Fibroblast of peridontal ligament (primary cell): ENCODE measurements at regions not wholly inside any gene's neighbourhood (a gene's known extent, or its start where the extent isn't known, plus 50 kb on each side); places are given as distances from the start of the nearest gene placed in this dataset.

Source experiments
- DNase-seq: peaks from one replicate; pipeline ENCODE4 v3.0.0-alpha.2; 2010; ENCODE audit errors: extremely low read depth

DNA sequence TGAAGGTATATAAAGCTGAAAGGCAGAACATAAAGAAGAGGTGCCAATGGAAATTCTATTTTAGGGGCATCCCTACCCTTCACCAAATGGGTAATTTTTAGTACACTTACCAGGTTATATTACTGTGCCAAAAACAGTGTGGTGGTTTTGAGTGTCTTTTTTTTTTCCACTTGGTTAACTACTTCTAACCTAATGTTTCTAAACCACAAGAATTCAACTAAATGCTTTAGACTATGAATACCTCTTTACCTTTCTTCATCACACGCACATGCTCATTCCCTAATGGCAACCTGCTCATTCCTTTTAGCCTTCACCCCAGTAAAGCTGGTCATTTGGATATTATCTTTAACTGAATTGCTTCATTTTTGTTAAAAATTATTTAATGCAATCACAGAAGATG lies 215.6 kb downstream of the PIK3R1 start:
- DNase-seq = no peak

DNA sequence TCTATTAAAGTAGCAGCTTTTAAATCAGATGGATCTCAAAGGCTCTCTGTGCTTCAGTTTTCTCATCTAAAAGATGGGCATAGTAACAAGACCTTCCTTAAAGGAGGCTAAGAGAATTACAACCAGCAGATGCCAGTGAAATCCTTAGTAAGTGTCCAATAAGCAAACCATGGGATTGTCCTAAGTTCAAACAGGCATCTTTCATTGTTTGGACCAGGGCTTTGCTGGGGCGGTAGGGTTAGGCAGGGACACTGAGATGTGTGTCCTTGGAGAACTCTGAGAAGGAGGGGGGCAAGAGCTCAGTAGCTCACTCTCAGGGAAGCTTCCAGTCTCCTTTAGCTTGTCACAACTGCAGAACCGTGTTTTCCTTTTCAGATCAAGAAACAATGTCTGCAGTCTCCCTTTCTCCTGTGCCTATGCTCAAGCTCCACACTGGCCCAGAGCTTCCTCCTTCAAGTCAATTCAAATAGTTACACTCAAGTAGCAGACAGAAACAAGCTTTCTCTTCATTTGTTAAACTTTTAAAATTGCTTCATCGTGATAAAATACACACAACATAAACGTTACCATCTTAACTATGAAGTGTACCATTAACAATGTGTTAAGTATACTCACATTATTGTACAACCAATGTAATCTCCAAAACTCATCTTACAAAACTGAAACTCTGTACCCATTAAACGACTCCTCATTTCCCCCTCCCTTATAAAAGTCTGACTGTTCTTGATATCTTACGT lies 216.2 kb downstream of the PIK3R1 start:
- no peak for DNase-seq

GRCh38 chr5:68432682-68433081 lies 217.1 kb downstream of the PIK3R1 start:
- DNase-seq = no peak

- DNase-seq = no peak
Observed at GRCh38 chr5:68433526-68433922, 218.0 kb downstream of the PIK3R1 start.

DNA sequence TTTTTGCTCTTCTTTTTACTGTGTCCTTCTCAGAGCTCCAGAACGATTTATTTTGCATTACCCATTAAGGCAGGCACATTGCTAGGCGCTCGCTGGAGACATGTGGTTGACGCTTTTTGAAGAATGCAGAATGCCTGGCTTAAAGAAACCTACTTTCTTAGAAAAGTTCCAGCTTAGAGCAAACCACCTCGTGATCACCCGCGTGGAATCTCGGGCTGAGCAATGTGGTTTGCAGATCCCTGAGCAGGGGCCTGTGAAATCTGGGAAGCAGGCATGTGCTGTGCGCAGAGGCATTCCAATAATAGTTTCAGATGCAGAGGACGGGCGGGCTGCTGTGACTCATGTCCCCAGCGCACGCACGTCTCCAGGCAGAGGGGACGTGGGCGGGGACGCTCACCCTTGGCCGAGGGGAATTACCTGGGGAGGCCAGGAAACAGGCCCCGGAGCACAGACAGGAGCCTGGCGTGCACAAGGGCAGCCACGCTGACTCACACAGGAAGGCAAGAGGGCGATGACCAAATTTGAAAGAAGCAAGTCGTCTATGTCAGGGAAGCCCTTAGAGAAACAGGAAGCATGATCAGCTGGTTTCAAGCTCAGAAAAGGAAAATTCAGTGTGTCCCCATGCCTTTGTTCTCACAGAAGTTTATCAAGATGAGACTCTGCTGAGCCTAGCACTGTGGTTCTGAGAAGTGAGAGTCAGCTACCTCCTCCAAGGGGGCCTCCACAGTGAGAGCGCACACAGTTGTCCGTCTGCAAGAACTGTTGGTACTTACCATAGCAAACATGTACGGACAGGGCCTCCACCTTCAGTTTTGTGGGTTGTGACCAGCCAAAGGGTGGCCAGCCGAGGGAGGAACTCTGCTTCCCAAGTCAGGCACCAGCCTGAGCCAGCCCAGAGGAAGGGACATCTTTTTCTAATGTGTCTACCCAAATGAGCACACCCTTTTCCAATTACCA lies 218.6 kb downstream of the PIK3R1 start:
- DNase-seq = peak; percentile 88

DNA sequence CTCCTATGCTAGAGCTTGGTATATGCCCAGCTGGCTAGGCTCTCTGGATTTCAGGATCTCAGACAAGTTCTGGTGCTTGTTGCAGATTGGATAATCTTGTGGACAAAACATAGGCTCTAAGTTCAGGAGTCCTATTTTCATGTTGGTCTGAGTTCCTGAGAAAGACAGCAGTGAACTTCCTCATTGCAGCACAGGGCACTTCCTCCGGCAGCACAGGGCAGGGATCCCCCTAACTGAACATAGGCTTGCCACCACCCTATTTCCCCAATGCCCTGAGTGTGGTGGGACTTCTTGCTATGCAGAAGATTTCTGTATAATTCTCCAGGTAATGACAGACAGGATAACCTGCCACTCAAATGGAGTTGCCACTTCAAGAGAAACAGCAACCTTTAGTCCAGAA lies 220.1 kb downstream of the PIK3R1 start:
- DNase-seq = no peak

GRCh38 chr5:68436686-68437520 lies 221.3 kb downstream of the PIK3R1 start:
- peak; percentile 49 for DNase-seq

- DNase-seq = no peak
Observed at GRCh38 chr5:68438876-68439275, 223.3 kb downstream of the PIK3R1 start.

DNA sequence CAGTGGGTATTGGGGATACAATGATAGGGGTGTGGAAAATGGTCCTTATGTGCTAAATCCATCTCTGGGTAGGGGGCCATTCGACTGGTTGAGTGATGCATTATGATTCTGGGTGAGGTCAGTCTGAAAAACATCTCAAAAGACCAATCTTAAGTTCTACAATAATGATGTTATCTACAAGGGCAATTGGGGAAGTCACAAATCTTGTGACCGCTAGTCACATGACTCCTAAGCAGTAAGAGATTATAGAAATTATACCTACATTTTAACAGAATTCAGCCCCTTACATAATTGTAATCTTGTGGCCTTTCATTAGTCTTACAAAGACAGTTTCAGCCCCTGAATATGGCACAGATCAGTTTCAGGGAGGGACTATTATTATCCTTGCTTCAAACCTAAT lies 224.7 kb downstream of the PIK3R1 start:
- DNase-seq = no peak

DNA sequence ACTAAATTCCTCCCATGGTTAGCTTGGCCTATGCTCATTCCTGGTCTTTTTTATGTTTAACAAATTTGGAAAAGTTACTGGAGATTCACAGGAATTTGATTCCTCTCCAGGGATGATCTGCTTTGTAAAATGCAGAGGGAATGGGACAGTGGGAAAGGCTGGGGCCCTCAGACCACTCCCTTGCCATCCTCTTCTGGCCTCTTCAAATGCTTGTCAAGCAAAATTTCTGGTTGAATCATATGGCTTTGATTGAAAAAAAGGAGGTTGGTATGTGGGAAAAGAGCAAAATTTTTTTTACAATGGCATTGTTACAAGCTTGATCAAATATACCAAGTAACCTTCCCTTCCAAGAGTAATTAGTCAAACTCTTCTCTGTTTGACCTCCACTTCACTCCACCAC lies 225.1 kb downstream of the PIK3R1 start:
- peak; percentile 70 for DNase-seq

- no peak for DNase-seq
Observed at GRCh38 chr5:68441309-68442073, 225.9 kb downstream of the PIK3R1 start.

DNA sequence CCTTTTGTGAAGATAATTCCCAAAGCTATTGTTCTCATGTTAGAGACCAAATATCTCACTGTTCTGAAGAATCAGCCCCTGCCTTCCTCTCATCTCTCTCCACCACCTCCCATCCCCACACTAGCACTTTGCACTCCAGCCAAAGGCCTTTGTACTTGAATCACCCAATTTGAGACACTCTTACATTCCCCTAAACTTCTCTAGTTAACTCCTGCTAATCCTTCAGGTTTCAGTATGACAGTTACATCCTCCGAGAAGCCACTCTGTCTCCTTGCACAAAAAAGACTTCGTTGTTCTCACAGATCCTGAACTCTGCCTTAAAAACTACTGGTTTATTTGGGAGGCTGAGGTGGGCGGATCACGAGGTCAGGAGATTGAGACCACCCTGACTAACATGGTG lies 227.5 kb downstream of the PIK3R1 start:
- no peak for DNase-seq

- DNase-seq = no peak
Observed at GRCh38 chr5:68444048-68444447, 228.5 kb downstream of the PIK3R1 start.

GRCh38 chr5:68444833-68445232 lies 229.3 kb downstream of the PIK3R1 start:
- no peak for DNase-seq

DNA sequence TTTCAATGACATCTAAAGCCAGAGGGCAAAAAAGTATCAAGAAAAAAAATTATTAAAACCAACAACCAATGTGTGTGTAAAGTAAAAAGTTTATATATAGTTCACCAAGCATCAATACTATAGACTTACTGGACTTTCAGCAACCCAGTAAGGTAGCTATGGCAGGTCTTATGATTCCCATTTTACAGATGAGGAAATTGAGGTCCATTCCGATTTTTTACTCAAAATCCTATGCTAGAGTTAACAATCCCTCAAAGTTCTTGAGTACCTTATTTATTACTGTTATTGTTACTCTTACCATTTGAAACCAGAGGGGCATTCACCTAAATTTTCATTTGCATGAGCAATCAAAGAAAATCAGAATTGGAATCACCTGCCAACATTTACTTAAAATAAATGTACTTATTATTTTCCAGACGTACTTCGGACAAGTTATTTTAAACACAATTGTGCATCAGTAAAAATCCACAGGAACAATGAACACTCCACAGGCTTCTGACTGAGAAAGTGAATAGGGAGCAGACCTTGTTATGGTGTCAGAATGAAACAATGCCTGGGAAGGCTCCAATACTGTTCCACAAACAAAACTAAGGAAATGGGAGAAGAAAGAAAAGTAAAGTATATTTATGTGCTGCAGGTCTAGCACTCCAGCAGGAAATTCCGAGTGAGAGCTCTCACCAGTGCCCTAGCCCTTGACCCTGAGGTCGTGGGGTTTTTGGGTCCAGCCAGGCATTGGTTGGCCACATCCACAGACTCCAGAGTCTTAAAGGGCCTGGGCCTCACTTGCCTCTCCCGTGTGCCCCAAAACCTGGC lies 229.9 kb downstream of the PIK3R1 start:
- no peak for DNase-seq

- DNase-seq = no peak
Observed at GRCh38 chr5:68446070-68446357, 230.5 kb downstream of the PIK3R1 start.

DNA sequence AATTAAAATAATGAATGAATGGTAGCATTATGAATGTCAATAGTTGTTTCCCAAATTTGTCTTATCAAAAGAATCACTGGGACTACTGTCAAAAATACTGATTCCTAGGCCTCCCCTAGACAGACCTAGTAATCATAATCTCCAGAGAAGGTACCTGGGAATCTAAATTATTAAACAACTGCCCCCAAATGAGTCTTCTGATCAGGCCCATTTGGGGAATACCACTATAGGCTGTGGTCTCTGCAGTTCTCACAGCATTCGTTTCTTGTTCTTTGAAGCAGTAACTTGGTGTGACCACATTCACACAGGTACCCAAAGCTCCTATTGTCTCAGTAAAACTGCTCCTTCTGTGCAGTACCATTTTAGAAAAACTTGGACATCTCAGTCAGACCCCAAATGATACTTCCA lies 230.9 kb downstream of the PIK3R1 start:
- DNase-seq = no peak

DNA sequence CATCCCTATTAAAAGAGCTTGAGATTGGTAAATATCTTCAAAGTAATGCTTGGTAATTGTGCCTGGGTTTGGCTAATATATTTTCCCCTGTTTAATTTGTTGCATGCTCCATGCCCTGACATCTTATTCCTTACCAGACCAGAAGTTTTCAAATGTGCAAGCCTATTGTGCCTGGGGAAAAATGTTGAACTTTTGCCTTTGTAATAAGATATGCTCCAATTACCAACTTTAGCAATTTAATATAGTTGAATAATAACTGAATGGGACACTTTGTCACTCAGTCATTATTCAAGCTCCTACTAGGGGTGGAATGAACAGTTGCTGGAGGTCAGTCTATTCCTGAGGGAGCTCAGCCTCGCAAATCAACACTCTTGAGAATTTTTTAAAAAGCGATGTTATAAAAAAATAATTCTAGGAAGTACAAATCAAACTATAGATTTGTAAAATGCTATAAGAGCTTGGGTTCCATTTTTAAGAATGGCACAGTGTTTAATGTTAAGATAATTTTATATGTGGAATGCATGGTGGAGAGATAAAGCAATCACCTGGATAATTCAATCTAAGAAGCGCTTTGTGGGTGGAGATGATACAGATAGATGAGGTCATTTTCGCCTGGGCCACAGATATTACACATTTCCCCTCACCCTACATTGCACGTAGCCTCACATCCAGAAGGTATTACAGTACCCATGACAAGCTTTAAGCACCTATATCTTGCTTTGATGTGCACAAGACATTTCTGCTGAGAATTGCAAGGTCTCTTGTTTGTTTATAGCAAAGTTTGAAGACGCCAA lies 231.8 kb downstream of the PIK3R1 start:
- DNase-seq = no peak

GRCh38 chr5:68449380-68449779 lies 233.8 kb downstream of the PIK3R1 start:
- peak; percentile 61 for DNase-seq
